ENCODE measurements at regions not wholly inside any gene's neighbourhood (a gene's known extent, or its start where the extent isn't known, plus 50 kb on each side); places are given as distances from the start of the nearest gene placed in this dataset.

DNA sequence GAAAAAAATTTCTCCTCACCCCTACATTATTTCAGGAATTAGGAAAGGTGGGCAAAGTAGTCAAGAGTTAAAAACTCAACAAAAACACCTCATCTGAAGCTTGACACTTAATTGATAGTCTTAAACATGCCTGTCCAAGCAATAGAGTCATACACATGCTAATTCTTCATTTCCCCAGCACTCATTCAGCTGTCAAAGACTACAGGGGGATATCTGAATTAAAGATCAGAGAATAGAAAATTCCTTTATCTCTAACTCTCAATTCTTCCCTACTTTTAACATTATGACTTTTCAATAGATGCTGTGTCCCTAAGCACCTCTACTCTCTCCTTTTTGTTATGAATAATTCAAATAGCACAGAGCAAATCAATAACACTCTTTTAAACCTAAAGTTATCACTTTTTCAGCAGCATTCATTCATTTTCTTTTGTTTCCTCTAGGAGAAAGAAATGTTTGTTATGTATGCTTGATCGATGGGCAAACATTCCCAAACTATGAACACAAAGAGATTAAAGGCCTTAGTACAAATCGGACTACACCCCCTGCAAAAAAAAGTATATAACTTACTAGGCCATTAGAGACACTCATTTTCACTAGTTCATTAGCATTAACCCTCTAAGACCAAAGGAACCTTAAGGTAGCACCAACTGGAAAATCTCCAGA is 94.9 kb upstream of the SPTLC3 start:
- no peak for DNase-seq
- peaks cover 0 to 3% of the 10 kb centered on the region in 2 donors for H3K27me3 ChIP-seq (ENCODE audit: control insufficient read depth in 2 of 2, insufficient read depth in 2 of 2, low read length in 2 of 2)
- POLR2A ChIA-PET, result no interaction called here
- CTCF ChIA-PET, result no interaction called here
- no peak overlapping the region for H3K27ac ChIP-seq (ENCODE audit: low read depth, low read length)
- no peaks in the 10 kb centered on the region for H3K36me3 Mint-ChIP-seq
- H3K9me3 ChIP-seq (ENCODE audit: control insufficient read depth in 2 of 3, low read length in 3 of 3), result no peaks in the 10 kb centered on the region
- intact Hi-C loops (cut with micrococcal nuclease), result no loop called here
- no peaks in the 10 kb centered on the region for H3K4me1 ChIP-seq (ENCODE audit: control insufficient read depth in 2 of 2, insufficient read depth in 2 of 2, low read length in 2 of 2)
- no peak for ATAC-seq
- H3K9me3 Mint-ChIP-seq, result peaks cover 0 to 3% (median 0%) of the 10 kb centered on the region in 11 donors
- H3K4me3 ChIP-seq (ENCODE audit: low read length), result no peak overlapping the region
- H3K27ac Mint-ChIP-seq, result no peak overlapping the region
- peaks cover 3 to 17% (median 9%) of the 10 kb centered on the region in 5 donors for H3K27me3 Mint-ChIP-seq
- no peaks in the 10 kb centered on the region for H3K36me3 ChIP-seq (ENCODE audit: control insufficient read depth in 2 of 3, insufficient read depth in 3 of 3, low read length in 3 of 3)
- no peak overlapping the region for H3K4me3 Mint-ChIP-seq
- no peaks in the 10 kb centered on the region for H3K4me1 Mint-ChIP-seq

DNA sequence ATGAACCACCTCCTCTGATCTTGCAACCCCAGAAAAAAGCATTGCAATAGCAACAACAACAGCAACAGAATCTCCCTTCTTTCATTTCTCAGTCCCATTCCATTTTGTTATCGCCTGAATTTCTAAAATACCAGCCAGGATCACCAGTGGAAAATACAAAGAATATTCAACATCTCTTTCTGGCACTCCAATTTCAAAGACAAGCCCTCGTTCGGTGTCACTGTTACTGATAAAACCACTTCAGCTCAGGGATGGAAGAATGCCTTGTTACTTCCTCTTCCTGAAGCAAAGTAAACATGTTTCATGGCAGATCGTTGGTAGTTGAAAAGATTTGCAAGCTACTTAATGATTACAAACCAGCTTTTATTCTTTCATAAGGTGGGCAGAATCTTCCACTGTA is 94.0 kb upstream of the SPTLC3 start:
- no peaks in the 10 kb centered on the region for H3K4me1 Mint-ChIP-seq
- H3K4me3 ChIP-seq (ENCODE audit: low read length), result no peak overlapping the region
- H3K36me3 ChIP-seq (ENCODE audit: control insufficient read depth in 2 of 3, insufficient read depth in 3 of 3, low read length in 3 of 3), result no peaks in the 10 kb centered on the region
- H3K27ac Mint-ChIP-seq, result no peak overlapping the region
- peaks cover 3 to 17% (median 15%) of the 10 kb centered on the region in 5 donors for H3K27me3 Mint-ChIP-seq
- H3K27ac ChIP-seq (ENCODE audit: low read depth, low read length), result no peak overlapping the region
- intact Hi-C loops (cut with micrococcal nuclease), result no loop called here
- H3K36me3 Mint-ChIP-seq, result no peaks in the 10 kb centered on the region
- ChIA-PET CTCF (no interaction called here), POLR2A (no interaction called here)
- no peak for DNase-seq
- H3K9me3 Mint-ChIP-seq, result peaks cover 0 to 3% (median 0%) of the 10 kb centered on the region in 11 donors
- no peaks in the 10 kb centered on the region for H3K9me3 ChIP-seq (ENCODE audit: control insufficient read depth in 2 of 3, low read length in 3 of 3)
- H3K27me3 ChIP-seq (ENCODE audit: control insufficient read depth in 2 of 2, insufficient read depth in 2 of 2, low read length in 2 of 2), result peaks cover 0 to 3% of the 10 kb centered on the region in 2 donors
- no peak overlapping the region for H3K4me3 Mint-ChIP-seq
- no peaks in the 10 kb centered on the region for H3K4me1 ChIP-seq (ENCODE audit: control insufficient read depth in 2 of 2, insufficient read depth in 2 of 2, low read length in 2 of 2)
- ATAC-seq, result no peak

DNA sequence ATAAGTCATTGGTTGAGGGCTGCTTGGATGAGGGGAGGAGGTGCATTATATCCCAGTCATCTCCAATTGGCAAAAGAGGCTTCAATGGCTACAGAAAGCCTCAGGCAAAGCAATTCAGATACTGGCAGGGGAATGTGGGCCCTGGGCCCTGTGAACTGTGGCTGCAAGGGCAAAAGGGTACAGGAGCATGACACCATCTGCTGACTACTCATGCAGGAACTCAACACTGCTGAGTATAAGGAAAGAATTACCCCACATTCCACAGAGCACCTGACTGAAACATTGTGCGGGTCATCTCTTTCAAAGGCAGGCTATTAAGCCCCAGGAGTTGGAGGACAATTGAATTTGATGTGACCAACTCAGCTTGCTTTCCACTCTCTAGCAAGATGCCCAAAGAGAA is 92.1 kb upstream of the SPTLC3 start:
- Histone ChIP-seq H3K36me3 (ENCODE audit: control insufficient read depth in 2 of 3, insufficient read depth in 3 of 3, low read length in 3 of 3) (no peaks in the 10 kb centered on the region), H3K4me3 (ENCODE audit: low read length) (no peak overlapping the region), H3K27me3 (ENCODE audit: control insufficient read depth in 2 of 2, insufficient read depth in 2 of 2, low read length in 2 of 2) (peaks cover 0 to 3% of the 10 kb centered on the region in 2 donors), H3K9me3 (ENCODE audit: control insufficient read depth in 2 of 3, low read length in 3 of 3) (no peaks in the 10 kb centered on the region), H3K4me1 (ENCODE audit: control insufficient read depth in 2 of 2, insufficient read depth in 2 of 2, low read length in 2 of 2) (no peaks in the 10 kb centered on the region), H3K27ac (ENCODE audit: low read depth, low read length) (no peak overlapping the region)
- Mint-ChIP-seq H3K4me1 (no peaks in the 10 kb centered on the region), H3K9me3 (peaks cover 0 to 11% (median 0%) of the 10 kb centered on the region in 11 donors), H3K27me3 (peaks cover 3 to 23% (median 19%) of the 10 kb centered on the region in 5 donors), H3K27ac (no peak overlapping the region), H3K36me3 (peaks cover 0 to 1% (median 0%) of the 10 kb centered on the region in 5 donors), H3K4me3 (no peak overlapping the region)
- CTCF ChIA-PET, result no interaction called here
- intact Hi-C loops (cut with micrococcal nuclease), result no loop called here
- ATAC-seq (no peak), DNase-seq (no peak)
- POLR2A ChIA-PET, result interaction anchor here (0.7 kb wide), 1 partner anchor 376 kb away, joined by 4 read pairs; no protein-coding TSS in a partner anchor

DNA sequence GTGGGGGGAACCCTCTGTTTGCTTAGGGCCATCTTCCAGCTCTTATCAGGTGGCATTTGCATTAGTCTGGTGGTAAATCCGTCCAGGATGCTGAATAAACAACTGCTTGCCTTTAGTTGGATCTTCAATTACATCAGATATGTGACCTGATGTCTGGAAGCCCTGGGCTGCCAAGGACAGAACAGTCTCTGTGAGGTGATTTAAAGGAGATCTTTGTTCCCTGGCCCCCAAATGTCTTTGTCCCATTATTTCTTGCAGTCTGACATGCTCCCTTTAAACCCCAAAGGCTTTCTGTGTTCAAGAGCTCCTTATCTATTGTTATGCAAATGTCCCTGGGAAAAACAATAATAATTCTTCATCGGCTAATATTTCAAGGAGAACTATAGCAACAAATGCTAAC is 84.6 kb upstream of the SPTLC3 start:
- no peaks in the 10 kb centered on the region for H3K9me3 ChIP-seq (ENCODE audit: control insufficient read depth in 2 of 3, low read length in 3 of 3)
- POLR2A ChIA-PET, result no interaction called here
- Mint-ChIP-seq H3K4me1 (peaks cover 0 to 12% (median 0%) of the 10 kb centered on the region in 7 donors), H3K4me3 (no peak overlapping the region), H3K9me3 (peaks cover 0 to 28% (median 6%) of the 10 kb centered on the region in 11 donors), H3K27me3 (peaks cover 0 to 27% (median 11%) of the 10 kb centered on the region in 5 donors), H3K27ac (no peak overlapping the region), H3K36me3 (peaks cover 0 to 6% (median 0%) of the 10 kb centered on the region in 5 donors)
- peaks cover 0 to 2% of the 10 kb centered on the region in 2 donors for H3K27me3 ChIP-seq (ENCODE audit: control insufficient read depth in 2 of 2, insufficient read depth in 2 of 2, low read length in 2 of 2)
- CTCF ChIA-PET, result interaction anchor here (1.4 kb wide), 1 partner anchor 14 kb away, joined by 5 read pairs; no protein-coding TSS in a partner anchor
- no peak for DNase-seq
- ATAC-seq, result no peak
- H3K36me3 ChIP-seq (ENCODE audit: control insufficient read depth in 2 of 3, insufficient read depth in 3 of 3, low read length in 3 of 3), result no peaks in the 10 kb centered on the region
- no peak overlapping the region for H3K4me3 ChIP-seq (ENCODE audit: low read length)
- intact Hi-C loops (cut with micrococcal nuclease), result no loop called here
- no peak overlapping the region for H3K27ac ChIP-seq (ENCODE audit: low read depth, low read length)
- no peaks in the 10 kb centered on the region for H3K4me1 ChIP-seq (ENCODE audit: control insufficient read depth in 2 of 2, insufficient read depth in 2 of 2, low read length in 2 of 2)

DNA sequence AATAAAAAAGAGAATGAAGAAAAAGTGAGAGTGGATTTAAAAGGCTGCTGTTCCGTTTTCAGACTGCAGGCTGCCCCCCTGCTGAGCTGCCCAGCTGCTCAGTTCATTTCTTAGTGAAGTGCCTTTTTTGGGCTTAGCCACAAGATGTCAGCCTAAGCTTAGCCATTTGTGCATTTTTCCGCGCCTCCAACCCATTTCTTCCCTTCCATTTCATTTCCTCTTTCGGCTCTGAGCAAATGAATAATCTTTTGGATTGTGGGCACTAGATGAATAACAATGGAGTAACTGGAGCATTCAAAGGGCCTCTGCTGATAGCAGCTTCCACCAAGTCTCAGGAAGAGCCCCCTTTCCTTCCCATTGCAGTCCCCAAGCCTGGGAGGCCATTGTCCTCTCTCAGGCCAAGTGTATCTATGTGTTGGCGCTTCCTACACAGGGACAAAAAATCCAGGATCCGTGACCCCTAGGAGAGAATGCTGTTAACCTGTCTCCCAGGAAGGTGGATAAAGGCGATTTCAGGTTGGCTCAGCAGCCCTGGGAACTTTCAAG is 83.5 kb upstream of the SPTLC3 start:
- peak overlapping the region in 1 of 10 donors; percentile 23 for H3K4me3 Mint-ChIP-seq
- CTCF ChIA-PET, result interaction anchor here (0.6 to 1.4 kb wide), 2 partner anchors 13 to 797 kb away, joined by 4 to 5 read pairs; no protein-coding TSS in a partner anchor

DNA sequence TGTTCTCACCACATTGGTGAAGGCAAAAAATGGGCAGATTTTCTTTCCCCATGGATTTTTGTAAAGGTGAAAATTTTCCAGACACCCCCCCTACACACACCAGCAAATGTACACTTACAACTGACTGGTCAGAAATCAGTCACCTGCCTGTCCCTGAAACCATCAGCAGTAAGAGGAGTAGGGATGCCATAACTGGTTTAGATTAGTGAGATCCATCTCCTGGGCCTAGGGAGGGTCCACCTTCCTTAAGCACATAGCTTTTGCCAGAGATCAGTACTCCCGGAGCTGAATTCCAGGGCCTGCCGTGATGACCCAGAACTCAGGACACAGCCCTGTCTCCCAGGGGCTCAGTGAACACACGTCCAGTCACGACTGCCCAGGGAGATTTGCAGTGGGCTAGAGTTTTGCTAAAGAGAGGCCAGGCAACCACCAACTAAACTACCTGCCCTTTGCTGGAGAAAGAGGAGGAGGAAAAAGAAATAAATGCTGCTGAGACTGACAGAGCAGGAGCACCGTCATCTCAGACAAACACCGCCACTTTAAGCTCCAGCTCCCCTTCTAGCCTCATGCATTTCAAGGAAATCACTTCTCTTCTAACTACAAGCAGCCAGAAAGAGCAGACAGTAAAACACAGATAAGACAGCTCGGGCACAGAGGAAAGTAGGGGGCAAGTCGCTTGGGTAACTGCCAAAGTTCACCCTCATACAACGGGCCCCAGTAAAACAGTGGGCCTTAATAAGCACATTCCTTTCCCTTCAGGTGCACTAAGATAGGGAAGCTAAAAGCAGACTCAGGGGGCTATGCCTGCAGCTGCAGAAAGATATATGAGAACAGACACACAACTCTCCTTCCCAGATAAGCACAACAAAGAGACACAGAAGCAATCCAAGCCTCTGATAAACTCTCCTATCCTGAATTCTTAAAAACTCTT is 82.6 kb upstream of the SPTLC3 start:
- no peaks in the 10 kb centered on the region for H3K9me3 ChIP-seq (ENCODE audit: control insufficient read depth in 2 of 3, low read length in 3 of 3)
- Mint-ChIP-seq H3K36me3 (peaks cover 0 to 6% (median 0%) of the 10 kb centered on the region in 5 donors), H3K27me3 (peaks cover 0 to 20% (median 6%) of the 10 kb centered on the region in 5 donors), H3K27ac (no peak overlapping the region), H3K4me1 (peaks cover 0 to 15% (median 0%) of the 10 kb centered on the region in 7 donors), H3K4me3 (no peak overlapping the region), H3K9me3 (peaks cover 0 to 22% (median 6%) of the 10 kb centered on the region in 11 donors)
- POLR2A ChIA-PET, result no interaction called here
- intact Hi-C loops (cut with micrococcal nuclease), result loop anchor here (1.0 to 5.0 kb wide), 3 partner anchors 180 to 846 kb away; no protein-coding TSS in a partner anchor
- peaks cover 0 to 2% of the 10 kb centered on the region in 2 donors for H3K27me3 ChIP-seq (ENCODE audit: control insufficient read depth in 2 of 2, insufficient read depth in 2 of 2, low read length in 2 of 2)
- no peaks in the 10 kb centered on the region for H3K36me3 ChIP-seq (ENCODE audit: control insufficient read depth in 2 of 3, insufficient read depth in 3 of 3, low read length in 3 of 3)
- no peak overlapping the region for H3K27ac ChIP-seq (ENCODE audit: low read depth, low read length)
- H3K4me1 ChIP-seq (ENCODE audit: control insufficient read depth in 2 of 2, insufficient read depth in 2 of 2, low read length in 2 of 2), result no peaks in the 10 kb centered on the region
- DNase-seq (no peak), ATAC-seq (no peak)
- H3K4me3 ChIP-seq (ENCODE audit: low read length), result no peak overlapping the region
- CTCF ChIA-PET, result interaction anchor here (1.1 kb wide), 1 partner anchor 620 kb away, joined by 6 read pairs; no protein-coding TSS in a partner anchor

More for the DNA sequence above, 83.5 kb upstream of the SPTLC3 start:
- Histone ChIP-seq H3K27me3 (ENCODE audit: control insufficient read depth in 2 of 2, insufficient read depth in 2 of 2, low read length in 2 of 2) (peaks cover 0 to 2% of the 10 kb centered on the region in 2 donors), H3K4me1 (ENCODE audit: control insufficient read depth in 2 of 2, insufficient read depth in 2 of 2, low read length in 2 of 2) (no peaks in the 10 kb centered on the region), H3K27ac (ENCODE audit: low read depth, low read length) (no peak overlapping the region), H3K4me3 (ENCODE audit: low read length) (no peak overlapping the region), H3K9me3 (ENCODE audit: control insufficient read depth in 2 of 3, low read length in 3 of 3) (no peaks in the 10 kb centered on the region), H3K36me3 (ENCODE audit: control insufficient read depth in 2 of 3, insufficient read depth in 3 of 3, low read length in 3 of 3) (no peaks in the 10 kb centered on the region)
- Mint-ChIP-seq H3K27ac (no peak overlapping the region), H3K4me1 (peaks cover 0 to 15% (median 0%) of the 10 kb centered on the region in 7 donors), H3K27me3 (peaks cover 0 to 27% (median 6%) of the 10 kb centered on the region in 5 donors), H3K36me3 (peaks cover 0 to 6% (median 0%) of the 10 kb centered on the region in 5 donors), H3K9me3 (peaks cover 0 to 28% (median 6%) of the 10 kb centered on the region in 11 donors)
- POLR2A ChIA-PET, result no interaction called here
- DNase-seq, result peak in 6 of 9 donors; percentile 5 to 48 (median 20)
- intact Hi-C loops (cut with micrococcal nuclease), result loop anchor here (1.0 to 5.0 kb wide), 3 partner anchors 181 to 847 kb away; no protein-coding TSS in a partner anchor
- peak; percentile 73 for ATAC-seq

Data from naive thymus-derived CD4-positive, alpha-beta T cell (primary cell).